ENCODE measurements at regions not wholly inside any gene's neighbourhood (a gene's known extent, or its start where the extent isn't known, plus 50 kb on each side); places are given as distances from the start of the nearest gene placed in this dataset.
"Not testable (repeated sequence)": the region's sequence is repeated elsewhere in the genome, so short reads cannot be mapped to it uniquely, and the experiment has no call there.

GRCh38 chr1:115462566-115463076, 124.6 kb upstream of the NGF start:
- intact Hi-C loops (cut with DNase I, micrococcal nuclease): no loop called here
- DNase-seq (no peak), ATAC-seq (no peak)

GRCh38 chr1:115461526-115461925, 123.5 kb upstream of the NGF start:
- DNase-seq (no peak), ATAC-seq (no peak)
- intact Hi-C loops (cut with DNase I, micrococcal nuclease): no loop called here

- intact Hi-C loops (cut with DNase I, micrococcal nuclease): no loop called here
- no peak for ATAC-seq
- DNase-seq: no peak
Measured at GRCh38 chr1:115459161-115459560, 121.1 kb upstream of the NGF start.

- ATAC-seq (no peak), DNase-seq (no peak)
- intact Hi-C loops (cut with DNase I, micrococcal nuclease): no loop called here
Measured at GRCh38 chr1:115458426-115459114, 120.5 kb upstream of the NGF start.

GRCh38 chr1:115457289-115457688, 119.2 kb upstream of the NGF start:
- DNase-seq (no peak), ATAC-seq (no peak)
- intact Hi-C loops (cut with DNase I, micrococcal nuclease): no loop called here

GRCh38 chr1:115456441-115456961, 118.5 kb upstream of the NGF start:
- DNase-seq: no peak
- no peak for ATAC-seq
- intact Hi-C loops (cut with DNase I, micrococcal nuclease): no loop called here

- ATAC-seq: no peak
Measured at GRCh38 chr1:115454837-115455511, 116.9 kb upstream of the NGF start.

GRCh38 chr1:115453666-115454065, 115.6 kb upstream of the NGF start:
- ATAC-seq (no peak), DNase-seq (no peak)
- intact Hi-C loops (cut with DNase I, micrococcal nuclease): no loop called here

More at GRCh38 chr1:115454837-115455511, 116.9 kb upstream of the NGF start:
- peak; percentile 19 to 45 for DNase-seq
- intact Hi-C loops (cut with DNase I, micrococcal nuclease): no loop called here

GRCh38 chr1:115452600-115453329, 114.7 kb upstream of the NGF start:
- ATAC-seq: no peak
- intact Hi-C loops (cut with DNase I, micrococcal nuclease): no loop called here
- DNase-seq: no peak

- DNase-seq (no peak), ATAC-seq (no peak)
- intact Hi-C loops (cut with DNase I, micrococcal nuclease): no loop called here
Measured at GRCh38 chr1:115450501-115451040, 112.5 kb upstream of the NGF start.

GRCh38 chr1:115448282-115449044, 110.4 kb upstream of the NGF start:
- no peak for DNase-seq
- intact Hi-C loops (cut with DNase I, micrococcal nuclease): no loop called here
- ATAC-seq: no peak

GRCh38 chr1:115447672-115448071, 109.6 kb upstream of the NGF start:
- DNase-seq: no peak

GRCh38 chr1:115445090-115445489, 107.0 kb upstream of the NGF start:
- DNase-seq: no peak
- intact Hi-C loops (cut with DNase I, micrococcal nuclease): no loop called here
- ATAC-seq: no peak

More at GRCh38 chr1:115447672-115448071, 109.6 kb upstream of the NGF start:
- ATAC-seq: no peak
- intact Hi-C loops (cut with DNase I, micrococcal nuclease): no loop called here

GRCh38 chr1:115440733-115441132, 102.7 kb upstream of the NGF start:
- no peak for DNase-seq
- intact Hi-C loops (cut with DNase I, micrococcal nuclease): no loop called here
- no peak for ATAC-seq

GRCh38 chr1:115439520-115439919, 101.5 kb upstream of the NGF start:
- DNase-seq; ATAC-seq; intact Hi-C loops (cut with DNase I, micrococcal nuclease): not testable (repeated sequence)

- no peak for DNase-seq
- intact Hi-C loops (cut with DNase I, micrococcal nuclease): no loop called here
- ATAC-seq: no peak
Measured at GRCh38 chr1:115437196-115437595, 99.1 kb upstream of the NGF start.

- ATAC-seq (no peak), DNase-seq (no peak)
- intact Hi-C loops (cut with DNase I, micrococcal nuclease): no loop called here
Measured at GRCh38 chr1:115436596-115436995, 98.5 kb upstream of the NGF start.

GRCh38 chr1:115433483-115433882, 95.4 kb upstream of the NGF start:
- no peak for DNase-seq
- intact Hi-C loops (cut with DNase I, micrococcal nuclease): no loop called here
- no peak for ATAC-seq

- DNase-seq (peak in 1 of 2 donors; percentile 8), ATAC-seq (peak; percentile 82)
- intact Hi-C loops (cut with DNase I, micrococcal nuclease): no loop called here
Measured at GRCh38 chr1:115432061-115432460, 94.0 kb upstream of the NGF start.

Measured in left colon (tissue), 2 donors.